NCI-H2029 (cell line): ENCODE measurements at regions not wholly inside any gene's neighbourhood (a gene's known extent, or its start where the extent isn't known, plus 50 kb on each side); places are given as distances from the start of the nearest gene placed in this dataset.
"Not testable (repeated sequence)": the region's sequence is repeated elsewhere in the genome, so short reads cannot be mapped to it uniquely, and the experiment has no call there.

Source experiments
- DNase-seq: peaks from one replicate; lab custom pipeline; 2025; lab: John Stamatoyannopoulos, UW

GRCh38 chr12:107590413-107590812 lies 95.2 kb upstream of the PWP1 start:
- no peak for DNase-seq

GRCh38 chr12:107590814-107591375 lies 94.7 kb upstream of the PWP1 start:
- no peak for DNase-seq

GRCh38 chr12:107593713-107594381 lies 91.8 kb upstream of the PWP1 start:
- no peak for DNase-seq

- DNase-seq, result no peak
These were observed 90.6 kb upstream of the PWP1 start for GRCh38 chr12:107594995-107595394.

GRCh38 chr12:107597695-107598410 lies 87.7 kb upstream of the PWP1 start:
- DNase-seq, result no peak

- no peak for DNase-seq
These were observed 86.7 kb upstream of the PWP1 start for GRCh38 chr12:107598906-107599305.

- DNase-seq, result no peak
These were observed 84.9 kb upstream of the PWP1 start for GRCh38 chr12:107600581-107601144.

- DNase-seq, result no peak
These were observed 83.2 kb upstream of the PWP1 start for GRCh38 chr12:107602446-107602845.

GRCh38 chr12:107605293-107605692 lies 80.3 kb upstream of the PWP1 start:
- DNase-seq, result no peak

- peak; percentile 75 for DNase-seq
These were observed 77.9 kb upstream of the PWP1 start for GRCh38 chr12:107607464-107608392.

GRCh38 chr12:107608779-107609178 lies 76.8 kb upstream of the PWP1 start:
- DNase-seq, result not testable (repeated sequence)

- DNase-seq, result peak; percentile 5
These were observed 75.4 kb upstream of the PWP1 start for GRCh38 chr12:107610021-107610859.

- no peak for DNase-seq
These were observed 73.1 kb upstream of the PWP1 start for GRCh38 chr12:107612508-107612907.

GRCh38 chr12:107616941-107617340 lies 68.7 kb upstream of the PWP1 start:
- no peak for DNase-seq

- no peak for DNase-seq
These were observed 67.5 kb upstream of the PWP1 start for GRCh38 chr12:107618106-107618505.

GRCh38 chr12:107619831-107620230 lies 65.8 kb upstream of the PWP1 start:
- DNase-seq, result no peak

GRCh38 chr12:107622001-107622400 lies 63.6 kb upstream of the PWP1 start:
- DNase-seq, result peak; percentile 12

GRCh38 chr12:107624493-107624892 lies 61.1 kb upstream of the PWP1 start:
- DNase-seq, result no peak

GRCh38 chr12:107631715-107632114 lies 53.9 kb upstream of the PWP1 start:
- DNase-seq, result no peak

- no peak for DNase-seq
These were observed 53.4 kb upstream of the PWP1 start for GRCh38 chr12:107632246-107632645.

- no peak for DNase-seq
These were observed 51.1 kb upstream of the PWP1 start for GRCh38 chr12:107634530-107634929.
